GM12878 (cell line): ENCODE measurements at regions not wholly inside any gene's neighbourhood (a gene's known extent, or its start where the extent isn't known, plus 50 kb on each side); places are given as distances from the start of the nearest gene placed in this dataset.

Experiments
- ATAC-seq: fragments of 200-7000 bp; cut with Tn5 transposase; 3 replicates; pipeline ENCODE4 v1.9.1; 2020; ENCODE audit warnings: mild to moderate bottlenecking, moderate library complexity
- BruUV-seq: library from RNA; stranded (reverse); fragments of 400-500 nt; replicated peaks from 2 replicates; lab custom pipeline; 2021; lab: Mats Ljungman, UMichigan
- CTCF ChIA-PET: fragments of 300-600 bp; sonication (Branson Sonifier 250); formaldehyde crosslinking; extraction: SDS; loops from one replicate; lab custom pipeline; 2021; ENCODE audit warnings: inconsistent platforms; lab: Yijun Ruan, JAX
- POLR2A ChIA-PET: fragments of 350-600 bp; formaldehyde crosslinking; extraction: SDS; loops from one replicate; lab custom pipeline; 2021; ENCODE audit warnings: inconsistent platforms; lab: Charles Lee
- RAD21 ChIA-PET: fragments of 300-600 bp; sonication (Branson Sonifier 250); formaldehyde crosslinking; loops from one replicate; lab custom pipeline; 2023; ENCODE audit warnings: antibody characterized with exemption; ENCODE audit not compliant: unreplicated experiment; lab: Charles Lee
- SMC1A ChIA-PET: fragments of 300-600 bp; sonication (Branson Sonifier 250); formaldehyde crosslinking; loops from one replicate; lab custom pipeline; 2023; ENCODE audit not compliant: unreplicated experiment, uncharacterized antibody; lab: Charles Lee
- DNase-seq: peaks from one replicate; pipeline ENCODE4 v3.0.0-alpha.2; 2011; ENCODE audit warnings: low read depth, low spot score
- FAIRE-seq: peaks from 3 replicates; lab custom pipeline; 2011; peaks lifted over from hg19 to GRCh38; lab: Jason Lieb, UNC
- H2AFZ ChIP-seq: 2 replicates; pipeline ENCODE4 v1.6.0; 2011; ENCODE audit warnings: low read depth, low read length, control low read depth; ENCODE audit not compliant: control insufficient read depth
- H3K27ac ChIP-seq: 2 replicates; pipeline ENCODE4 v1.5.1; 2011; ENCODE audit warnings: control low read depth; ENCODE audit not compliant: control insufficient read depth, insufficient read depth
- H3K27me3 ChIP-seq, 2 experiments: replicated peaks in 1 of 2; 2 replicates each; pipeline versions ENCODE4 v1.6.0 to v1.6.1; 2011; ENCODE audit warnings: low read length in 1 of 2; ENCODE audit not compliant: control insufficient read depth in 2 of 2, insufficient read depth in 2 of 2
- H3K36me3 ChIP-seq, 2 experiments: 2 replicates each; pipeline ENCODE4 v1.5.1; 2011; ENCODE audit warnings: low read length in 1 of 2; ENCODE audit not compliant: control insufficient read depth in 2 of 2, insufficient read depth in 2 of 2
- H3K4me1 ChIP-seq: 2 replicates; pipeline ENCODE4 v1.6.1; 2011; ENCODE audit warnings: mild to moderate bottlenecking, low read length, moderate library complexity, mixed read lengths; ENCODE audit not compliant: control insufficient read depth, insufficient read depth
- H3K4me2 ChIP-seq: 2 replicates; pipeline ENCODE4 v1.6.0; 2011; ENCODE audit warnings: control low read depth; ENCODE audit not compliant: control insufficient read depth, insufficient read depth
- H3K4me3 ChIP-seq: fragments of 200-600 bp; sonication (generic); 2 replicates; pipeline ENCODE4 v1.5.1; 2016
- H3K79me2 ChIP-seq: 2 replicates; pipeline ENCODE4 v1.6.0; 2011; ENCODE audit warnings: low read length; ENCODE audit not compliant: control insufficient read depth, insufficient read depth
- H3K9ac ChIP-seq: 2 replicates; pipeline ENCODE4 v1.8.0; 2011; ENCODE audit warnings: low read length, control low read depth, mixed read lengths; ENCODE audit not compliant: control insufficient read depth, insufficient read depth
- H3K9me3 ChIP-seq: replicated peaks from 3 replicates; pipeline ENCODE4 v1.5.1; 2011; ENCODE audit warnings: mild to moderate bottlenecking, low read length; ENCODE audit not compliant: control insufficient read depth, insufficient read depth
- H4K20me1 ChIP-seq: 2 replicates; pipeline ENCODE4 v1.6.0; 2011; ENCODE audit not compliant: control insufficient read depth, insufficient read depth
- CREB1 ChIP-seq: IDR thresholded peaks from 2 replicates; pipeline ENCODE4 v1.6.1; 2012; ENCODE audit warnings: low read depth, mild to moderate bottlenecking, inconsistent platforms
- EZH2 ChIP-seq: IDR thresholded peaks from 2 replicates; pipeline ENCODE4 v1.6.1; 2012; ENCODE audit warnings: low read depth, mild to moderate bottlenecking, control low read depth, inconsistent platforms, low read length, borderline replicate concordance; ENCODE audit not compliant: control insufficient read depth
- IRF5 ChIP-seq: fragments of 450-650 bp; IDR thresholded peaks from 2 replicates; pipeline ENCODE4 v1.6.1; 2017; ENCODE audit warnings: borderline replicate concordance
- MTA3 ChIP-seq: IDR thresholded peaks from 2 replicates; pipeline ENCODE4 v1.6.1; 2012; ENCODE audit warnings: low read length, inconsistent platforms, borderline replicate concordance
- PAX5 ChIP-seq: IDR thresholded peaks from 2 replicates; pipeline ENCODE4 v1.6.1; 2011; ENCODE audit warnings: low read depth, low read length, borderline replicate concordance
- RCOR1 ChIP-seq: conservative IDR thresholded peaks from 2 replicates; pipeline ENCODE4 v1.6.1; 2012; ENCODE audit warnings: low read depth, low read length, improper control_type of control experiment
- SREBF2 ChIP-seq: IDR thresholded peaks from 2 replicates; pipeline ENCODE4 v1.6.1; 2012; ENCODE audit warnings: mild to moderate bottlenecking, low read length
- STAT3 ChIP-seq: IDR thresholded peaks from 2 replicates; pipeline ENCODE4 v1.6.1; 2011; ENCODE audit warnings: low read depth, low read length, improper control_type of control experiment
- TARDBP ChIP-seq: IDR thresholded peaks from 2 replicates; pipeline ENCODE4 v1.6.1; 2016; ENCODE audit warnings: borderline replicate concordance
- TCF12 ChIP-seq: IDR thresholded peaks from 2 replicates; pipeline ENCODE4 v1.6.1; 2011; ENCODE audit warnings: low read depth, mild to moderate bottlenecking, low read length
- USF1 ChIP-seq: IDR thresholded peaks from 2 replicates; pipeline ENCODE4 v1.6.1; 2011; ENCODE audit warnings: borderline replicate concordance, low read depth, mild to moderate bottlenecking, moderate library complexity, mixed read lengths, low read length; ENCODE audit not compliant: insufficient read depth; ENCODE audit errors: extremely low read length
- ZNF592 ChIP-seq: fragments of 450-650 bp; IDR thresholded peaks from 2 replicates; pipeline ENCODE4 v1.6.1; 2017; ENCODE audit warnings: mild to moderate bottlenecking, moderate library complexity
- WGBS: methylation state at CpG from one replicate; pipeline ENCODE4 v1.1.6; 2016; ENCODE audit warnings: low lambda C conversion rate; ENCODE audit not compliant: insufficient replicate concordance, insufficient coverage; ENCODE audit errors: missing lambda C conversion rate; 5-methylcytosine and 5-hydroxymethylcytosine counted together
- in situ Hi-C: fragments of 300-500 bp; cut with MboI; formaldehyde crosslinking; loops from 9 replicates; pipeline ENCODE4 v1.14.3; 2018; ENCODE audit warnings: mixed read lengths
- intact Hi-C: fragments of 100-400 bp; cut with micrococcal nuclease; formaldehyde crosslinking; loops from one replicate; pipeline ENCODE4 v1.14.2; 2022; ENCODE audit not compliant: unreplicated experiment

- Histone ChIP-seq H3K9ac (no peak overlapping the region), H3K4me1 (no peaks in the 10 kb centered on the region), H3K79me2 (no peaks in the 10 kb centered on the region), H4K20me1 (no peaks in the 10 kb centered on the region), H3K4me2 (no peak overlapping the region), H2AFZ (no peak overlapping the region), H3K27me3 (no peaks in the 10 kb centered on the region)
- WGBS, result 54% methylated on average over 2 of the region's 2 CpGs
- in situ Hi-C loops, result no loop called here
- intact Hi-C loops, result no loop called here
- ATAC-seq (no peak), FAIRE-seq (no peak), DNase-seq (no peak)
- RAD21 ChIA-PET, result no interaction called here
- BruUV-seq, result no TSS peak
- POLR2A ChIA-PET, result no interaction called here
- SMC1A ChIA-PET, result interaction anchor here (1.3 kb wide), 2 partner anchors 11 kb away, joined by 3 to 4 read pairs; no protein-coding TSS in a partner anchor
- CTCF ChIA-PET, result interaction anchor here (0.7 kb wide), 1 partner anchor 597 kb away, joined by 3 read pairs; no protein-coding TSS in a partner anchor
- no peak for TF ChIP-seq STAT3
- no peak for TF ChIP-seq CREB1
- no peak for TF ChIP-seq SREBF2
- no peak for TF ChIP-seq RCOR1
- TF ChIP-seq ZNF592, result no peak
- no peak for TF ChIP-seq IRF5
- TF ChIP-seq EZH2, result no peak
- TF ChIP-seq TARDBP, result no peak
- TF ChIP-seq USF1, result no peak
- TF ChIP-seq TCF12, result no peak
- no peak for TF ChIP-seq MTA3
- no peak for TF ChIP-seq PAX5
- TF ChIP-seq, all 136 proteins: peak for 0
- H3K9me3 ChIP-seq, result no peaks in the 10 kb centered on the region
- no peak overlapping the region for H3K4me3 ChIP-seq
- H3K36me3 ChIP-seq, result no peaks in the 10 kb centered on the region
- H3K27ac ChIP-seq, result no peak overlapping the region
Observed at GRCh38 chr12:60501124-60501729, 905.4 kb downstream of the SLC16A7 start.
